ENCODE measurements at regions not wholly inside any gene's neighbourhood (a gene's known extent, or its start where the extent isn't known, plus 50 kb on each side); places are given as distances from the start of the nearest gene placed in this dataset.
"Not testable (repeated sequence)": the region's sequence is repeated elsewhere in the genome, so short reads cannot be mapped to it uniquely, and the experiment has no call there.

DNA sequence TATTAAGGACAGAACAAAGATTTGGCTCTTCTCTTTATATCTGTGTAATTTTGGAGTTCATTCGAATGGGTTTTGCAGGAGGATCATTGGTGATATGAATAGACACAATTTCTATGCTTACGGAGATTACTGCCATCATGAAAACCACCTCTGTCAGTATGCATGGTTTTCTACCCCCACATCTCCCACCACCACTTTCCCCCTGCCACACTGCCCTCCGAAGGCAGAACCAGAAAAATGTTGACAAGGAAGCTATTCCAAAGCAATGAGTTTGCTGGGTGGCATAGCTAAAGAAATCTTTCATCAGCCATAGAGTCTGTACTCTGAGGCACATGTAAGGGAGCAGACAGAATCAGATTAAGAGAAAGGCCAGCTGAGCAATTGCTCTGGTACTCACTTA, 567.3 kb upstream of the ACTRT1 start:
- H3K9me3 ChIP-seq, result no peaks in the 10 kb centered on the region
- H3K27me3 ChIP-seq, result no peaks in the 10 kb centered on the region
- H3K4me3 ChIP-seq, result no peak overlapping the region
- no peak for TF ChIP-seq CTCF (IDR thresholded peaks at IDR 0.05)
- no peaks in the 10 kb centered on the region for H3K36me3 ChIP-seq
- no peaks in the 10 kb centered on the region for H3K4me1 ChIP-seq
- intact Hi-C loops (cut with DNase I), result no loop called here
- H3K9ac ChIP-seq (ENCODE audit: low read depth in 2 of 2, low read length in 2 of 2), result no peak overlapping the region
- no peak overlapping the region for H3K27ac ChIP-seq
- no peak for DNase-seq

DNA sequence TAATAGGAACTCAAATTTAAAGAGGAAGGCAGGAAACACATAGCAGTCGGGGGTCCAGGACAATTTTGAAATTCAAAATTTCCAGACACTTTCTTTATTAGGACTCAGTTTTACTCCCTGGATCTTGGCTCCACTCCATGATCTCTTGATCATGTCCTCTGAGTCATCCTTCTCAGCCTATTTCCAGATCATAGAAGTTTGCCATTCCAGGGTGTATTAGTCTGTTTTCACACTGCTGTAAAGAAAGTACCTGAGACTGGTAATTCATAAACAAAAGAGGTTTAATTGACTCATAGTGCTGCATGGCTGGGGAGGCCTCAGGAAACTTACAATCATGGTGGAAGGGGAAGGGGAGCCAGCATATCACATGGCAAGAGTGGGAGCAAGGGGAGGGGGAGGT, 564.7 kb upstream of the ACTRT1 start:
- Histone ChIP-seq H3K4me3 (no peak overlapping the region), H3K9me3 (no peaks in the 10 kb centered on the region), H3K27ac (no peak overlapping the region), H3K36me3 (no peaks in the 10 kb centered on the region), H3K9ac (ENCODE audit: low read depth in 2 of 2, low read length in 2 of 2) (no peak overlapping the region), H3K4me1 (no peaks in the 10 kb centered on the region), H3K27me3 (no peaks in the 10 kb centered on the region)
- DNase-seq, result no peak
- intact Hi-C loops (cut with DNase I), result no loop called here
- no peak for TF ChIP-seq CTCF (IDR thresholded peaks at IDR 0.05)

DNA sequence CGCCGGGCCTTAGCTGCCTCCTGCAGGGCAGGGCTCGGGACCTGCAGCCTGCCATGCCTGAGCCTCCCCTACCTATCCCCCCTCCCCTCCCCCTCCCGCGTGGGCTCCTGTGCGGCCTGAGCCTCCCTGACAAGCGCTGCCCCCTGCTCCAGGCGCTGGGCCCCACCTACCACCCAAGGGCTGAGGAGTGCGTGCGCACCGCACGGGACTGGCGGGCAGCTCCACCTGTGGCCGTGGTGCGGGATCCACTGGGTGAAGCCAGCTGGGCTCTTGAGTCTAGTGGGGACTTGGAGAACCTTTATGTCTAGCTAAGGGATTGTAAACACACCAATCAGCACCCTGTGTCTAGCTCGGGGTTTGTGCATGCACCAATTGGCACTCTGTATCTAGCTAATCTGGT, 554.6 kb upstream of the ACTRT1 start:
- H3K36me3 ChIP-seq; intact Hi-C loops (cut with DNase I); H3K4me3 ChIP-seq; H3K9ac ChIP-seq (ENCODE audit: low read depth in 2 of 2, low read length in 2 of 2); H3K27me3 ChIP-seq; DNase-seq; H3K27ac ChIP-seq; H3K4me1 ChIP-seq; H3K9me3 ChIP-seq: not testable (repeated sequence)

DNA sequence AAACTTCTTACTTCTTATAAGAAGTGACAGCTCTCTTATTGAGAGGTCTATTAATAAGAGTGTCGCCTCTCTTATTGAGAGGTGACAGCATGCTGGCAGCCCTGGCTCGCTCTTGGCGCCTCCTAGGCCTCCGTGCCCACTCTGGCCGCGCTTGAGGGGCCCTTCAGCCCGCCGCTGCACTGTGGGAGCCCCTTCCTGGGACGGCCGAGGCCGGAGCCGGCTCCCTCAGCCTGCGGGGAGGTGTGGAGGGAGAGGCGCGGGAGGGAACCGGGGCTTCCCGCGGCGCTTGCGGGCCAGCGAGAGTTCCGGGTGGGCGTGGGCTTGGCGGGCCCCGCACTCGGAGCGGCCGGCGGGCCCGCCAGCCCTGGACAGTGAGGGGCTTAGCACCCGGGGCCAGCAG, 554.2 kb upstream of the ACTRT1 start:
- DNase-seq; intact Hi-C loops (cut with DNase I); H3K9me3 ChIP-seq; H3K27ac ChIP-seq; H3K27me3 ChIP-seq; H3K36me3 ChIP-seq; H3K4me1 ChIP-seq; H3K4me3 ChIP-seq; H3K9ac ChIP-seq (ENCODE audit: low read depth in 2 of 2, low read length in 2 of 2): not testable (repeated sequence)

DNA sequence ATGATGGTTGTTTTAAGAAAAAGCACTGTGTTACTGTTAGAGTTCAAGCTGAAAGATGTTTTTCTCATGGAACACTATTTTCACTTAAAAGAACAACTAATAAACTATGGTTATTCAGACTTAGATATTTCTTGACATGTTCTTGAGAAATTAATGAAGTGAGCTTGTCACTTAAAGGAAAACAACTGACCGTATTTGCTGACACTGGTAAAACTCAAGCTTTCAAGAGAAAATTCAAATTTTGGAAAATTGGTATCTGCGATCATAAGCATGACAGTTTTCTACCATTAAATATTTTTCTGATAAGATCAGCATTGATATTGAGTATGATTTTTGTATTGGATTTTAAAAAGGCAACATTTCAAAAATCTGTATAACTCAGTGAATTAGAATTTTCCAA, 549.5 kb upstream of the ACTRT1 start:
- H3K4me3 ChIP-seq, result no peak overlapping the region
- H3K9me3 ChIP-seq, result no peaks in the 10 kb centered on the region
- no peaks in the 10 kb centered on the region for H3K36me3 ChIP-seq
- H3K4me1 ChIP-seq, result no peaks in the 10 kb centered on the region
- intact Hi-C loops (cut with DNase I), result no loop called here
- TF ChIP-seq CTCF (IDR thresholded peaks at IDR 0.05), result no peak
- no peak overlapping the region for H3K27ac ChIP-seq
- no peak overlapping the region for H3K9ac ChIP-seq (ENCODE audit: low read depth in 2 of 2, low read length in 2 of 2)
- DNase-seq, result no peak
- H3K27me3 ChIP-seq, result no peaks in the 10 kb centered on the region

GRCh38 chrX:128599632-128600031, 547.4 kb upstream of the ACTRT1 start:
- Histone ChIP-seq H3K9me3 (no peaks in the 10 kb centered on the region), H3K27ac (no peak overlapping the region), H3K4me3 (no peak overlapping the region), H3K4me1 (no peaks in the 10 kb centered on the region), H3K9ac (ENCODE audit: low read depth in 2 of 2, low read length in 2 of 2) (no peak overlapping the region), H3K36me3 (no peaks in the 10 kb centered on the region), H3K27me3 (no peaks in the 10 kb centered on the region)
- intact Hi-C loops (cut with DNase I), result no loop called here
- no peak for DNase-seq
- TF ChIP-seq CTCF (IDR thresholded peaks at IDR 0.05), result no peak

- H3K27ac ChIP-seq, result no peak overlapping the region
- DNase-seq, result no peak
- H3K36me3 ChIP-seq, result no peaks in the 10 kb centered on the region
- no peaks in the 10 kb centered on the region for H3K4me1 ChIP-seq
- intact Hi-C loops (cut with DNase I), result no loop called here
- TF ChIP-seq CTCF (IDR thresholded peaks at IDR 0.05), result no peak
- no peak overlapping the region for H3K4me3 ChIP-seq
- H3K27me3 ChIP-seq, result no peaks in the 10 kb centered on the region
- no peak overlapping the region for H3K9ac ChIP-seq (ENCODE audit: low read depth in 2 of 2, low read length in 2 of 2)
- no peaks in the 10 kb centered on the region for H3K9me3 ChIP-seq
These were observed 529.8 kb upstream of the ACTRT1 start for GRCh38 chrX:128582036-128582435.

All from colonic mucosa (tissue), 4 donors.